ENCODE measurements at regions not wholly inside any gene's neighbourhood (a gene's known extent, or its start where the extent isn't known, plus 50 kb on each side); places are given as distances from the start of the nearest gene placed in this dataset.

DNA sequence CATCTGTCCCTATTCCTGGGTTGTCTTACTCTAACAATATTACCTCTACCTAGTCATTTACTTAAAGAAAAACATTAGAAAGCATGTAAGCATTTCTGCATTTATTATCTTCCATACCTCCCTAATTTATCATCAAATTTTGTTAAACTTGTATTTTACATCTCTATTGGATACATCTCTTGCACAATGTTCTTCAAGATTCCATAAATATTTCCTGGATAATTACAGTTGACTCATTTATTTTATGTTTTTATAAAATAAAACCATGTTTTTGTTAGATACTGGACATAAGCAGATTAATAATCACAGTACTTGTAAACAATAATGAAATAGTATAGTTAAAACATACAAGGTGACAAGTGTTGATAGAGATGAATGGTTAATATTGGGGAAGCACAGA is 209.0 kb downstream of the TMTC3 start:
- no peak for TF ChIP-seq POLR2A (IDR thresholded peaks at IDR 0.05; ENCODE audit: low read depth, low read length)
- TF ChIP-seq, protein P1, sequence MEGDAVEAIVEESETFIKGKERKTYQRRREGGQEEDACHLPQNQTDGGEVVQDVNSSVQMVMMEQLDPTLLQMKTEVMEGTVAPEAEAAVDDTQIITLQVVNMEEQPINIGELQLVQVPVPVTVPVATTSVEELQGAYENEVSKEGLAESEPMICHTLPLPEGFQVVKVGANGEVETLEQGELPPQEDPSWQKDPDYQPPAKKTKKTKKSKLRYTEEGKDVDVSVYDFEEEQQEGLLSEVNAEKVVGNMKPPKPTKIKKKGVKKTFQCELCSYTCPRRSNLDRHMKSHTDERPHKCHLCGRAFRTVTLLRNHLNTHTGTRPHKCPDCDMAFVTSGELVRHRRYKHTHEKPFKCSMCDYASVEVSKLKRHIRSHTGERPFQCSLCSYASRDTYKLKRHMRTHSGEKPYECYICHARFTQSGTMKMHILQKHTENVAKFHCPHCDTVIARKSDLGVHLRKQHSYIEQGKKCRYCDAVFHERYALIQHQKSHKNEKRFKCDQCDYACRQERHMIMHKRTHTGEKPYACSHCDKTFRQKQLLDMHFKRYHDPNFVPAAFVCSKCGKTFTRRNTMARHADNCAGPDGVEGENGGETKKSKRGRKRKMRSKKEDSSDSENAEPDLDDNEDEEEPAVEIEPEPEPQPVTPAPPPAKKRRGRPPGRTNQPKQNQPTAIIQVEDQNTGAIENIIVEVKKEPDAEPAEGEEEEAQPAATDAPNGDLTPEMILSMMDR (conservative IDR thresholded peaks at IDR 0.05; ENCODE audit: low read depth, low read length), result no peak
- TF ChIP-seq SMC3 (IDR thresholded peaks at IDR 0.05; ENCODE audit: low read depth, low read length), result no peak
- TF ChIP-seq, protein P2, sequence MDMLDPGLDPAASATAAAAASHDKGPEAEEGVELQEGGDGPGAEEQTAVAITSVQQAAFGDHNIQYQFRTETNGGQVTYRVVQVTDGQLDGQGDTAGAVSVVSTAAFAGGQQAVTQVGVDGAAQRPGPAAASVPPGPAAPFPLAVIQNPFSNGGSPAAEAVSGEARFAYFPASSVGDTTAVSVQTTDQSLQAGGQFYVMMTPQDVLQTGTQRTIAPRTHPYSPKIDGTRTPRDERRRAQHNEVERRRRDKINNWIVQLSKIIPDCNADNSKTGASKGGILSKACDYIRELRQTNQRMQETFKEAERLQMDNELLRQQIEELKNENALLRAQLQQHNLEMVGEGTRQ (IDR thresholded peaks at IDR 0.05; ENCODE audit: low read depth, low read length), result no peak
- no peak for TF ChIP-seq BHLHE40 (IDR thresholded peaks at IDR 0.05; ENCODE audit: low read depth, low read length)
- no peak for TF ChIP-seq RFX5 (IDR thresholded peaks at IDR 0.05; ENCODE audit: low read depth, low read length)
- TF ChIP-seq CEBPB (IDR thresholded peaks at IDR 0.05; ENCODE audit: low read depth, low read length), result peak; percentile 85

Data from IMR-90 (cell line).